ENCODE measurements at regions not wholly inside any gene's neighbourhood (a gene's known extent, or its start where the extent isn't known, plus 50 kb on each side); places are given as distances from the start of the nearest gene placed in this dataset.

DNA sequence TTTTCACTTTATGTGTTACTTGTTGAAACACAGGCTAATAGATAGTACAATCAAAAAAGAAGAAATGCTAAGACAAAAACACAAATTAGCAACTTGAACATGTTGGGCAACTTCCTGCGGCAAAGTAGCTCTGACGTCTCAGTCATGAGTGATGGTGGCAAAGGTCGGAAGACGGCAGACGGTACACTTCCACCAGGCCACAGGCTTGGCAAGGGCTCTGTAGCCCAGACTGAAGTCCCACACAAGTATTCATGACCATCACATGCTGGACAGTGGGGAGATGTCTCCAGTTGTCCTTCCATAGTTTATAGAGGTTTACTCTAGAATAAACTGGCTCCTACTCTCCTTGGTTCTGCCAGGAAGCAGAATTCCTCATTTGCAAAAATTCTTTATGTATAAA, 831.3 kb downstream of the MTRR start:
- CTCF ChIA-PET: no interaction called here
- POLR2A ChIA-PET: no interaction called here
- H3K79me2 ChIP-seq (ENCODE audit: control insufficient read depth, insufficient read depth, low read length): no peaks in the 10 kb centered on the region
- H3K4me1 ChIP-seq (ENCODE audit: control insufficient read depth, insufficient read depth, low read length): no peaks in the 10 kb centered on the region
- no peak overlapping the region for H3K9ac ChIP-seq (ENCODE audit: control insufficient read depth, insufficient read depth, low read length)
- H3K36me3 ChIP-seq (ENCODE audit: control insufficient read depth in 2 of 2, insufficient read depth in 2 of 2, low read length in 1 of 2): no peaks in the 10 kb centered on the region
- H3K27ac ChIP-seq (ENCODE audit: control insufficient read depth, insufficient read depth): no peak overlapping the region
- H3K4me3 ChIP-seq: no peak overlapping the region
- no peaks in the 10 kb centered on the region for H4K20me1 ChIP-seq (ENCODE audit: control insufficient read depth, insufficient read depth)
- FAIRE-seq (no peak), DNase-seq (ENCODE audit: low read depth, low spot score) (no peak), ATAC-seq (no peak)
- intact Hi-C loops (cut with micrococcal nuclease; ENCODE audit: unreplicated experiment) (no loop called here), in situ Hi-C loops (cut with MboI) (no loop called here)
- BruUV-seq (replicated peaks): no TSS peak
- RAD21 ChIA-PET (ENCODE audit: unreplicated experiment): no interaction called here
- no peaks in the 10 kb centered on the region for H3K27me3 ChIP-seq (replicated peaks in 1 of 2; ENCODE audit: control insufficient read depth in 2 of 2, insufficient read depth in 2 of 2, low read length in 1 of 2)
- H2AFZ ChIP-seq (ENCODE audit: control insufficient read depth, low read depth, low read length): no peak overlapping the region
- SMC1A ChIA-PET (ENCODE audit: uncharacterized antibody, unreplicated experiment): interaction anchor here (0.8 kb wide), 1 partner anchor 948 kb away, joined by 3 read pairs; no protein-coding TSS in a partner anchor
- no peaks in the 10 kb centered on the region for H3K9me3 ChIP-seq (replicated peaks; ENCODE audit: control insufficient read depth, insufficient read depth, low read length)
- TF ChIP-seq, protein P1, sequence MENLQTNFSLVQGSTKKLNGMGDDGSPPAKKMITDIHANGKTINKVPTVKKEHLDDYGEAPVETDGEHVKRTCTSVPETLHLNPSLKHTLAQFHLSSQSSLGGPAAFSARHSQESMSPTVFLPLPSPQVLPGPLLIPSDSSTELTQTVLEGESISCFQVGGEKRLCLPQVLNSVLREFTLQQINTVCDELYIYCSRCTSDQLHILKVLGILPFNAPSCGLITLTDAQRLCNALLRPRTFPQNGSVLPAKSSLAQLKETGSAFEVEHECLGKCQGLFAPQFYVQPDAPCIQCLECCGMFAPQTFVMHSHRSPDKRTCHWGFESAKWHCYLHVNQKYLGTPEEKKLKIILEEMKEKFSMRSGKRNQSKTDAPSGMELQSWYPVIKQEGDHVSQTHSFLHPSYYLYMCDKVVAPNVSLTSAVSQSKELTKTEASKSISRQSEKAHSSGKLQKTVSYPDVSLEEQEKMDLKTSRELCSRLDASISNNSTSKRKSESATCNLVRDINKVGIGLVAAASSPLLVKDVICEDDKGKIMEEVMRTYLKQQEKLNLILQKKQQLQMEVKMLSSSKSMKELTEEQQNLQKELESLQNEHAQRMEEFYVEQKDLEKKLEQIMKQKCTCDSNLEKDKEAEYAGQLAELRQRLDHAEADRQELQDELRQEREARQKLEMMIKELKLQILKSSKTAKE (IDR thresholded peaks at IDR 0.05; ENCODE audit: low read depth, poor library complexity, severe bottlenecking): no peak
- TF ChIP-seq ATF7 (IDR thresholded peaks at IDR 0.05; ENCODE audit: low read depth) (no peak), SUZ12 (IDR thresholded peaks at IDR 0.05; ENCODE audit: unreplicated experiment) (no peak), NR2C1 (IDR thresholded peaks at IDR 0.05) (no peak), PAX8 (IDR thresholded peaks at IDR 0.05) (no peak), MXI1 (IDR thresholded peaks at IDR 0.05; ENCODE audit: low read depth, low read length) (no peak), ESRRA (IDR thresholded peaks at IDR 0.05; ENCODE audit: low read length) (no peak), KLF5 (IDR thresholded peaks at IDR 0.05; ENCODE audit: partially characterized antibody) (no peak), CBX3 (IDR thresholded peaks at IDR 0.05; ENCODE audit: borderline replicate concordance, low read depth) (no peak), EZH2 (IDR thresholded peaks at IDR 0.05; ENCODE audit: borderline replicate concordance, control insufficient read depth, low read depth, low read length) (no peak)
- TF ChIP-seq, protein P2, sequence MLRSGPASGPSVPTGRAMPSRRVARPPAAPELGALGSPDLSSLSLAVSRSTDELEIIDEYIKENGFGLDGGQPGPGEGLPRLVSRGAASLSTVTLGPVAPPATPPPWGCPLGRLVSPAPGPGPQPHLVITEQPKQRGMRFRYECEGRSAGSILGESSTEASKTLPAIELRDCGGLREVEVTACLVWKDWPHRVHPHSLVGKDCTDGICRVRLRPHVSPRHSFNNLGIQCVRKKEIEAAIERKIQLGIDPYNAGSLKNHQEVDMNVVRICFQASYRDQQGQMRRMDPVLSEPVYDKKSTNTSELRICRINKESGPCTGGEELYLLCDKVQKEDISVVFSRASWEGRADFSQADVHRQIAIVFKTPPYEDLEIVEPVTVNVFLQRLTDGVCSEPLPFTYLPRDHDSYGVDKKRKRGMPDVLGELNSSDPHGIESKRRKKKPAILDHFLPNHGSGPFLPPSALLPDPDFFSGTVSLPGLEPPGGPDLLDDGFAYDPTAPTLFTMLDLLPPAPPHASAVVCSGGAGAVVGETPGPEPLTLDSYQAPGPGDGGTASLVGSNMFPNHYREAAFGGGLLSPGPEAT (IDR thresholded peaks at IDR 0.05; ENCODE audit: low read depth): no peak
- TF ChIP-seq, protein P3, sequence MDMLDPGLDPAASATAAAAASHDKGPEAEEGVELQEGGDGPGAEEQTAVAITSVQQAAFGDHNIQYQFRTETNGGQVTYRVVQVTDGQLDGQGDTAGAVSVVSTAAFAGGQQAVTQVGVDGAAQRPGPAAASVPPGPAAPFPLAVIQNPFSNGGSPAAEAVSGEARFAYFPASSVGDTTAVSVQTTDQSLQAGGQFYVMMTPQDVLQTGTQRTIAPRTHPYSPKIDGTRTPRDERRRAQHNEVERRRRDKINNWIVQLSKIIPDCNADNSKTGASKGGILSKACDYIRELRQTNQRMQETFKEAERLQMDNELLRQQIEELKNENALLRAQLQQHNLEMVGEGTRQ (IDR thresholded peaks at IDR 0.05; ENCODE audit: borderline replicate concordance, low read depth, low read length): no peak
- TF ChIP-seq, protein P4, sequence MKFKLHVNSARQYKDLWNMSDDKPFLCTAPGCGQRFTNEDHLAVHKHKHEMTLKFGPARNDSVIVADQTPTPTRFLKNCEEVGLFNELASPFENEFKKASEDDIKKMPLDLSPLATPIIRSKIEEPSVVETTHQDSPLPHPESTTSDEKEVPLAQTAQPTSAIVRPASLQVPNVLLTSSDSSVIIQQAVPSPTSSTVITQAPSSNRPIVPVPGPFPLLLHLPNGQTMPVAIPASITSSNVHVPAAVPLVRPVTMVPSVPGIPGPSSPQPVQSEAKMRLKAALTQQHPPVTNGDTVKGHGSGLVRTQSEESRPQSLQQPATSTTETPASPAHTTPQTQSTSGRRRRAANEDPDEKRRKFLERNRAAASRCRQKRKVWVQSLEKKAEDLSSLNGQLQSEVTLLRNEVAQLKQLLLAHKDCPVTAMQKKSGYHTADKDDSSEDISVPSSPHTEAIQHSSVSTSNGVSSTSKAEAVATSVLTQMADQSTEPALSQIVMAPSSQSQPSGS (IDR thresholded peaks at IDR 0.05; ENCODE audit: low read length): no peak
- no peak overlapping the region for H3K4me2 ChIP-seq (ENCODE audit: control insufficient read depth, insufficient read depth)
- WGBS (ENCODE audit: insufficient coverage, insufficient replicate concordance, low lambda C conversion rate, missing lambda C conversion rate): 70% methylated on average over 5 of the region's 5 CpGs

Data from GM12878 (cell line).